Amygdala (tissue), 56 donors: ENCODE measurements at regions not wholly inside any gene's neighbourhood (a gene's known extent, or its start where the extent isn't known, plus 50 kb on each side); places are given as distances from the start of the nearest gene placed in this dataset.

Experiments
- DNase-seq, 56 donors: peaks; one replicate each; lab custom pipeline; 2025; lab: John Stamatoyannopoulos, UW

DNA sequence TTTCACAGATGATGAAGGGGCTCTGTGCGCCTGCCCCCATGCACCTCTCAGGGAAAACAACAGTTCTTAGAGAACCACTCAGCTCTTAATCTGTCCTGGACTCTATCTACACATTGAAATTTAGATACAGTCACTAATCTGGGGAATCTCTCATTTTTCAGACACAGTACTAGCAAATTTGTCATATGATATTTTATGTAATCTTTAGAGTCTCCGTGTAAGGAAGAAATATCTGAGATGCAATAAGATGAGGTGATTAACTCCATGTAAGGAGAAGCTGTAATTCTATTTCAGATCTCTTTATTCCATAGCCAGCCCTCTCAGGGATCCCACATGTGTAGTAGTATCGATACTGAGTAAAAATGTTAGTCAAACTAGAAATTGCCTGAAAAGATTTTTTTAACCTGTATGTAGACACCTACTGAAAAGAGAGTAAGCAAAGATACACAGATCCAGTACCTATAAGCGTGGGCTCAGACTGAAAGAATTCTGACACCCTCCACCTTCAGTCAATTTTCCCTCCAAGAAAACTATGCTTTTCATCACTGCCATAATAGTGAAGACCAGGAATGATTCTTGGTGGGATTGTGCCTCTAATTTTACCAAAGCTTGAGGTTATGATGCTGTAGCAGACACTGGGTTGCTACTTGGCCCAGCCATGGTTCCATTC lies 279.6 kb upstream of the TMEM161B start:
- DNase-seq: no peak

DNA sequence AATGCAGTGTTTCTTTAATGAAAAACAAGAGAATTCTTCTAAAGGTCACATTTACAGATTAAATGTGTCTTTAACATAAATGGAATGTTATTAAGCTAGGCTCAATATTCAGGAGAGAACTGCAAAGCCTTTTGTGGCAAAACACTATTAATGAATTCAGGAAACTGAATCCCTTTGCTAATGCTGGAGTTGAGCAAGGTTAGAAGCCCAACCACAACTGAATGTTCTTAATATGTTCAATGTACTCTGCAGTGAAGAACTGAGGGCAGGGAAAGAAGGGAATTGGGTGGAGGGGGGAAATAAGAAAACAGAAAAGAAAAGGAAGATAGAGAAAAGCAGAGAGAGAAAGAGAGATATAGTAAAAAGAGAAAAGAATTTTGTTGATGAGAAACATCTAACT lies 276.7 kb upstream of the TMEM161B start:
- no peak for DNase-seq

GRCh38 chr5:88544671-88545070 lies 276.0 kb upstream of the TMEM161B start:
- no peak for DNase-seq

- DNase-seq: no peak
Measured at GRCh38 chr5:88544136-88544645, 275.5 kb upstream of the TMEM161B start.

GRCh38 chr5:88542786-88543185 lies 274.1 kb upstream of the TMEM161B start:
- DNase-seq: no peak

GRCh38 chr5:88540471-88541115 lies 271.9 kb upstream of the TMEM161B start:
- no peak for DNase-seq

GRCh38 chr5:88539693-88540365 lies 271.2 kb upstream of the TMEM161B start:
- peak in 4 of 56 donors; percentile 4 to 15 (median 8) for DNase-seq

DNA sequence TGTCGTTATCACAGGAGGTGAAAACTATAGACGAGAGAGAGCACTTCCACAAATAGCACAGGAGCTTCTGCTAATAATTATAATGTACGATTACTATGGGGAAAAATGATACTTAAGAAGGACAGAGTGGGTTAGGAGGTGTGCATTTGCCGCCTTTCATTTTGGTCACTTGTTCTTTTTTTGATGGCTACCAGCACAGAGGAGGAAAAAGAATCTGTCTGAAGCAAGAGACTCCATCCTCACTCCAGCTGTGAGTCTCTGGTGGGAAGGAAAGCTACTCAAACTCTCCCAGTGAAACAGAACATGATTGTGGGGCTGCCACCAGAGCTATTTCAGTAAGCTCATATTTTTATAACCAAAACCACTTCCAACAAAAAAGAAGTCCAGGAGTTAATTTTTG lies 270.4 kb upstream of the TMEM161B start:
- no peak for DNase-seq

GRCh38 chr5:88536146-88536545 lies 267.5 kb upstream of the TMEM161B start:
- DNase-seq: no peak

DNA sequence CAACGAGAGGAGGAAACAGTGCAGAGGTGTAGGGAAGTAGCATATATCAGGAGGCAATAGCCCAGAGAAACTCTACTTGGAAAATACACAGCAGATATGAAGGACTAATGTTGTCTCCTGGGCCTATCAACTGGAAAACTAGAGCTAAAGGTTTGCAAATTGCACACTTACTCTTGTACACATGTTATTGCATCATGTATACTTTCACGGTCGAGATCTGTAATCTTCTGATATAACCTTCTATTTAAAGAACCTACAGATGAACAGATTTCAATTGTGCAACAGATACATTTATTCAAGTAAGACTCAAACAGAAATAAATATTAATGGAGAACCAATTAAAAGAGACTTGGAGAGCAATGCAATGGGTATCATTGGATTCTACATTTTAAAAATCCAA lies 256.3 kb upstream of the TMEM161B start:
- no peak for DNase-seq

- DNase-seq: no peak
Measured at GRCh38 chr5:88519066-88519465, 250.4 kb upstream of the TMEM161B start.

GRCh38 chr5:88518131-88519016 lies 249.7 kb upstream of the TMEM161B start:
- no peak for DNase-seq

DNA sequence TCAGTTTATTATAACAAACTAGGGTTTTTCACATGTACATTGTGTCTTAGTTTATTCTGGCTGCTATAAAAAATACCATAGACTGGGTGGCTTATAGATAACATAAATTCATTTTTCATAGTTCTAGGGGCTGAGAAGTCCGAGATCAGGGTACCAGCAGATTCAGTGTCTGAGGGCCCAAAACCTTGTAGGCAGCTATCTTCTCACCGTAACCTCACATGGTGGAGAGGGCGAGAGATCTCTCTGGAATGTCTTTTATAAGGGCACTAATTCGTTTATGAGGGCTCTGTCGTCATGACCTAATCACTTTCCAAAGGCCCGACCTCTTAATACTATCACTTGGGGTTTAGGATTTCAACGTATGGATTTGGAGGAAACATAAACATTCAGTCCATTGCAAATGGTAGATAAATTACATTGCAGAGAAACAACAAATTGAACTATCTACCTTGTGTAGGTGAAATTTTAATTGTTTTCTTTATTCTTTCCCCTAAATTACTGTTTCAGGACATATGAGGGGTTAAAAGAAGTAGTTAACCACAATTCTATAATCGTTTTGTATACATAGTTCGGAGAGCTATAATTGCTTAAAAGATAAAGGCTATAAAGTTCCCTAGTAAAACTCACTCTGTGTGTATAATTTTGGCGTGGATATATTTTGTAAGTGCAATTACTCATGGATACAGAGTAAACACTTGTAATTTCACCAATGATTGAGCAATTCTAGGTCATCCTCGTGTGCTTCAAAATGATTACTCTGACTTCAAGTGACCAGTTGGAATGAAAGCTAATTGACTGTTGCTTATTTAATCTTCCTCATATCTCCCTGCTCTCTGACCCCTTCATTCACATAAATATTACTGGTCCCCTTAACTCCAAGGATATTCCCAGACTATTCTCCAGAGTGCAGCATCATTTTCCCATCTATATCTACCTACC lies 247.5 kb upstream of the TMEM161B start:
- no peak for DNase-seq

DNA sequence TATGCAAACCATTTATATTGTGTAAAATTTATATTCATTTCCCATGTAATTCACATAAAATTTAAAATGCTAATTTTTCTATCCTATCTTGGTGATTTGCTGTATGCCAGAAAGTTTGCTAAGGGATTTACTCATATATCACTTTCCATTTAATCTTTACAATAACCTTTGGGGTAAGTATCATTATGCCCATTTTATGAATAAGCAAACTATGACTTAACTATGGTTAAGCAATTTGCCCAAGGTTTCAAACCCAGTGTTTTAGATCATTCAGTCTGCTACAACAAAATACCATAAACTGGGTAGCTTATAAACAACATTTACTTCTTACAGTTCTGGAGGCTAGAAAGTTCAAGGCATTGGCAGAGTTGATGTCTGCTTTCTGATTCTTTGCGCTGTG lies 246.4 kb upstream of the TMEM161B start:
- no peak for DNase-seq

GRCh38 chr5:88509403-88509802 lies 240.8 kb upstream of the TMEM161B start:
- DNase-seq: no peak

GRCh38 chr5:88507261-88507660 lies 238.6 kb upstream of the TMEM161B start:
- DNase-seq: no peak

DNA sequence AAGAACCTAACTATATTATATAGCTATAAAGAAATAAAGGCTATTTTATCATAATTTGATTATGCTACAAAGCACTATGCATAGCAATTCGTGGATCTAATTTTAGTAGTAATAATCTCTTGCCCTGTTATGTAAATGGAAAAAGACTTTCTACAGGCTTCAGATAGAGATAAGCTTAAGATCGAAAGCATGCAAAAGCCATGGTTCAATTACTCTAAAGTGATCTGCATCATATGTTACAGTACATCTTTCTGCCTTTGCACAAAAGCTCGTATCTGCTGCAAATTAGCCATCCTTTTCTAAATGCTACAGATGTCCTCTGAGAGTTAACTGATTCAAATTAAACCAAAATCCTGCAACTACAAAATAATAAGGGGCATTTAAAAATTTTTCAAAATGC lies 234.8 kb upstream of the TMEM161B start:
- DNase-seq: no peak

DNA sequence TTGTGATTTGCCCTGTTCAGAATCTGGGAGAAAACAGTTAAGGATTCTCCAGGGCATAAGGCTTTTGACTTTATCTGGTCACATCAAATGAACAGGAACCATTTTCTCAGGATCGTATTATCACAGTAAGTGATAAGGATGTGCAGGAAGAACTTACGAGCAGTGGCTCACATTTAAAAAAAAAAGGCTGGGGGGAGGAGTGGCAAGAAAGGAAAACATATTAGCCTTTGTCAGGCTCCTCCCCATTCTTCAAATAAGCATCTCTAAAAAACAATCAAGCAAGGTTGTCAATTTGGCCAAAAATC lies 234.3 kb upstream of the TMEM161B start:
- DNase-seq: no peak

- no peak for DNase-seq
Measured at GRCh38 chr5:88502179-88503040, 233.8 kb upstream of the TMEM161B start.
